HG02798 (cell line): ENCODE measurements at regions not wholly inside any gene's neighbourhood (a gene's known extent, or its start where the extent isn't known, plus 50 kb on each side); places are given as distances from the start of the nearest gene placed in this dataset.
"Not testable (repeated sequence)": the region's sequence is repeated elsewhere in the genome, so short reads cannot be mapped to it uniquely, and the experiment has no call there.

Experiments
- ATAC-seq: cut with Tn5 transposase; IDR thresholded peaks from one replicate; pipeline ENCODE4 v1.9.1; 2021; ENCODE audit warnings: mild to moderate bottlenecking; ENCODE audit not compliant: unreplicated experiment, poor library complexity

- ATAC-seq = no peak
These were observed 150.3 kb upstream of the ACTBL2 start for GRCh38 chr5:57632937-57633336.

DNA sequence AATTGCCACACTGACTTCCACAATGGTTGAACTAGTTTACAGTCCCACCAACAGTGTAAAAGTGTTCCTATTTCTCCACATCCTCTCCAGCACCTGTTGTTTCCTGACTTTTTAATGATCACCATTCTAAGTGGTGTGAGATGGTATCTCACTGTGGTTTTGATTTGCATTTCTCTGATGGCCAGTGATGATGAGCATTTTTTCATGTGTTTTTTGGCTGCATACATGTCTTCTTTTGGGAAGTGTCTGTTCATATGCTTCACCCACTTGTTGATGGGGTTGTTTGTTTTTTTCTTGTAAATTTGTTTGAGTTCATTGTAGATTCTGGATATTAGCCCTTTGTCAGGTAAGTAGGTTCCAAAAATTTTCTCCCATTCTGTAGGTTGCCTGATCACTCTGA is 148.5 kb upstream of the ACTBL2 start:
- not testable (repeated sequence) for ATAC-seq

GRCh38 chr5:57627661-57628060 is 145.1 kb upstream of the ACTBL2 start:
- no peak for ATAC-seq

GRCh38 chr5:57626703-57627102 is 144.1 kb upstream of the ACTBL2 start:
- no peak for ATAC-seq

GRCh38 chr5:57621624-57622023 is 139.0 kb upstream of the ACTBL2 start:
- ATAC-seq = no peak

- ATAC-seq = no peak
These were observed 136.3 kb upstream of the ACTBL2 start for GRCh38 chr5:57618767-57619381.

DNA sequence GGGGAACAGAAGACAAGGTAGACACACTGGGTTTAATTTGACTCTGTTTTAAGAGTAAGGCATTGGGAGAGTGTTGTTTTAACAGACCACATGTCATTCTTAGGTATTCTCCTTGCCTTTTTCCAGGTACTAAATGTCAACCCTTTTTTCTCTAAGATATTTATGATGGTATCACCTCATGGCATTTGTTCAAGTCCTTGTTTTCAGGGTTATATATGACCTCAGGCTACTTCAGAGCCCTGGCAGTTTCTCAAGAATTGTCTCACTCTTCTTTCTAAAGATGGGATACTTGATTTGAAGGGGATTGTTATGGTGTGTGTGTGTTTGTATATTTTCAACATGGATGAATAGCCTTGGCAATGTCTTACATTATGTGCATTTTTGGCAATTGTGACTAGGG is 131.1 kb upstream of the ACTBL2 start:
- no peak for ATAC-seq

DNA sequence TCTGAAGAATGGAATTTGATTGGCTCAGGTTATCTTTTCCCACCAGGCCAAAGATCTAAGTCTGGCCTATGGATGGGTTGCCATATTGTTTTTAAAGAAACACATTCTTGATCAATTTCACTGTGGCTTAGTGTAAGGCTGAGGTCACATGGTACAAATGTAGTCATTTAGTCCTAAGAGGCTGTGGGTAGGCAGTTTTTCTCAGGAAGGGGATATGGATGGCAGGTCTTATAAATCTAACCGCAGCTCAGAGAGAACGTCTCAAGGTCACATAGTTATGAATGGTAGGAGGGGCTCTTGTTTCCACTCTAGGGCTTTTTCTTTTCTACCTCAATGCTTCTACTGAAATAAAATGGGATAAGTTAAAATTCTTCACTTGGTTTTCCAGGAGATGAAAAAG is 128.6 kb upstream of the ACTBL2 start:
- no peak for ATAC-seq

- no peak for ATAC-seq
These were observed 125.9 kb upstream of the ACTBL2 start for GRCh38 chr5:57608542-57608941.

- ATAC-seq = no peak
These were observed 119.4 kb upstream of the ACTBL2 start for GRCh38 chr5:57601996-57602395.

- ATAC-seq = no peak
These were observed 117.7 kb upstream of the ACTBL2 start for GRCh38 chr5:57600321-57600720.

DNA sequence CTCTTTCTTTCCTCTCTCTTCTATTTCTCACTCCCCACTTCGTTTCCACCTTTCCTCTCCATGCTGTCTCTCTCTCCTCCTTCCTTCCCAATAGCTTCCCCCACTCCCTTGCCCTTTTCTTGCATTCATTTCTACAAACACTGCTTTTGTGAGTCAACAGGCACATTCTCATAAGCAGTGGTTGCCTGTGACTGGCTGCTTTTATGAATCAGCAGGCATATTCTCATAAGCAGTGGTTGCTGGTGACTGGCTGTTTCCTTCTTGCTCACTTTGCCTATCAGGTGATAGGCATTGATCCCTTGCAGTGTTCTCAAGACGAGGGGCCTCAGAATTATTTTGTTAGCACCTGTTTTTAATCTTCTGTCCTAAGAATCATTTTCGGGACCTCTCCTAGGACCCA is 116.1 kb upstream of the ACTBL2 start:
- peak; percentile 54 for ATAC-seq

- ATAC-seq = no peak
These were observed 115.5 kb upstream of the ACTBL2 start for GRCh38 chr5:57598097-57598496.

DNA sequence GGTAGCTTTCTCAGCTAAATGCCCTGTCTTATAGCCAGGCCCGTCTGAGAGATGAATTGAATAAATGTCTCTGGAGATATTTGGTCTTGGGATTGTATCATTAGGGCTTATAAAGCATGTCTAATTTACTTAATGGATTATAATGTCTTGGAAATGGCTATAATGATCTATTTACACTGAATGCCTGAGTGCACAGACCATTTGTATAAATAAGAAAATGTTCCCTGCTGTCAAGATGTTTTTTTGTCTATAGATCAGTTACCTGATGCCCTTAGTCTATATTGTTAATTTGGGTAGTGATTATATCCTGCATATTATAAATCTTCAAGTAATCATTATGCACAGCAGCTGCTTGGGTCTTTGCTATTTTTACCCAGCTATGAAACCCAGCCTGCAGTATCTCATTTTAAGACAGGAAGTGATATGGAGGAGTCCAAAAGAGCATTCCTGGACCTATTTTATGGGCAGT is 112.9 kb upstream of the ACTBL2 start:
- no peak for ATAC-seq

DNA sequence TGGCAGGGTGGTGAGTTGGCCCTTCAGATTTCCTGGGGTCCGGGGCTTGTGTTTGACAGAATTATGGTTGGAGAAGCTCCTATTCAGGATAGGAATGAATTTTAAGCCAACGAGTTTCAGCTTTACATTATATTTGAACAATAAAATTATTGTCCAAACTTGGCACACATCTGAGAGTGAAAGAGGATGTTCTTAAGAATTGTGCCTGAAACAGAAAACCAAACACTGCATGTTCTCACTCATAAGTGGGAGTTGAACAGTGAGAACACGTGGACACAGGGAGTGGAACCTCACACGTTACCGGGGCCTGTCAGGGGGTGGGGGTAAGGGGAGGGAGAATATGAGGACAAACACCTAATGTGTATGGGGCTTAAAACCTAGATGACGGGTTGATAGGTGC is 111.8 kb upstream of the ACTBL2 start:
- ATAC-seq = no peak

DNA sequence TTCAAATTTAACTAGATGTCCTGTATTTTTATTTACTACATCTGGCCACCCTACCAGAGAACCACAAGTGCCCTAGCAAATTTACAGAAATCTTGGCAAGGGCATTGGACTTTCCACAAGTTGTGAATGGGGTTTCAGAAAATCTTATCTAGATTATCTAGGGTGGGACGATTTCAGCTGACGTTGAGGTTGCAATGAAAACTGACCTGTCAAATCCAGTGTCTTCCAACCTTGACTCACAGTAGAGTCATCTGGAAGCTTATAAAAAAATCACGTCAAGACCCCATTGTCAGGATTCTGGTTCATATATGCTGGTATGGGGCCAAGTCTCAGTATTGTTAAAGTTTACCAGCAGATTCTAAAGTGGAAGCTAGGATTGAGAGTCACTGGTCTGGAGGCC is 109.6 kb upstream of the ACTBL2 start:
- no peak for ATAC-seq

DNA sequence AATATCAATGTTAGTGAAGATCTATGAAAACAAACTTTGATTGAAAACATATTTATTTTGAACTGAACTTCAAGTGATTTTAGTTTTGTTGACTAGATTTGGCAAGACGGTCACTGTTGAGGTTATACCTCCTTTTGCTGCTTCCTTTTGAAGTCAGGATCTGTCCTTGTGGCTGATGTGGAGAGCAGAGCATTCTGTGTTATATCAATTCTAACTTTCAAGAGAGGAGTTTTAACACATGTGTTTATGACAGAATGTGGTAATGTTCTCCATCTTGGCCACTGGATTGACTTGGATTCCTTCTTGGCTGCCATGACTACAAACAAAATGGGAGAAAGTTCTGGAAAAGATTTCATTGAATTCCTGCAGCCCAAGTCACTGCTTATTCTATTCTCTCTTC is 104.0 kb upstream of the ACTBL2 start:
- ATAC-seq = no peak

DNA sequence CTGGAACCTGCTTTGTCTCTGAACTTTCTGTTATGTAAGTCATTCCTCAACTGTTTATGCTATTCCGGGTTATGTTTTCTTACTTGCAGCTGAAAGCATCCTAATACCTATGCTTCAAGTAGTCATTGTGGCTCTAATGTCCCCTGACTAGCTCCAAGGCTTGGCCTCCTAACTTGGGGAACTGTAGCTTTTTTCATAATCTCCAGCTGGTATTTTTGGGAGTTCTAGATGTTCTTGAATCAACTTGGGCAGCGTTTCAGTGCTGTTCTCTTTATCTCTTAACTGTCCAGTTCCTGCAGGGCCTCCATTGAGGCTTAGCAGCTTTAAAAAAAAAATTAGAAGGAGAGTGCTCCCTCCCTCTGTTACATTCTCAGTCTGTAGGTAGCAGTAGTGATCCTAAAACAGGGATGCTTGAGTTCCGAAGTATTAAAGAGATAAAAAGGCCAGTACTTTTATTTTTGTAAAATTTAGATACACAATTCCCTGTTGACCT is 100.0 kb upstream of the ACTBL2 start:
- no peak for ATAC-seq

GRCh38 chr5:57581772-57582171 is 99.2 kb upstream of the ACTBL2 start:
- ATAC-seq = no peak

- no peak for ATAC-seq
These were observed 98.6 kb upstream of the ACTBL2 start for GRCh38 chr5:57581222-57581621.

DNA sequence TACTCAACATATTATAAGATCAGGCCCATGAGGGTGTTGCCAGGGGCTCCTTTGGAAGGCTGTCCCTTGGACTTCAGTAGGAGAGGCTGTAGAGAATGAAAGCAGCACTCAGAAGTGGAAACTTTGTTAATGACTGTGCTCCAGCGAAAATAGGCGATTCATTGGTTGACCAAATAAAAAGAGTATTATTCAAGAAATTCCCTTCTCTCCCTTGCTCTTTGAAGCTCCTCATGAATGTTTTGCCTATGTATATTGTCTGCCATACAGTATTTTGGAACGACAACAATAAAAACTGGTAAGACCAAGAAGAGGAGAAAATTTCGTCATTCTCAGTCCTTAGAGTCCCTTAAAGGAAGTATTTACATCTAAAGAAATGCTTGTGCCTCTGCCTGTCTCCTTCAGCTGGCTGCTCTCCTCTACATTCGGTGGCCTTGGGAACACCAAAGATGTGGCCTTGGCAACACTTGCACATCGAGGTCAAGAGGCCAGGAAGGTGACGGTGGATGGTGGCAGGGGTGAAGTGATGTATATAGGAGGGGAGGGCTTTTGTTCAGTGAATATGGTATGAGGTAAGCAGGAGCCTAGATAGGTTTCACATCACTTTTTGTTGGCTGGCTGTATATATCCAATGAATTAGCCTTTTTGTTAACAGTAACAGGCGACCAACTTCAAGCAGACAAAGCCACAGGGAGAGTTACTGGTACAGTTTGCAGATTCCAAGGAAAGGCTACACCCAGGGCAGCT is 95.0 kb upstream of the ACTBL2 start:
- ATAC-seq = peak; percentile 69

DNA sequence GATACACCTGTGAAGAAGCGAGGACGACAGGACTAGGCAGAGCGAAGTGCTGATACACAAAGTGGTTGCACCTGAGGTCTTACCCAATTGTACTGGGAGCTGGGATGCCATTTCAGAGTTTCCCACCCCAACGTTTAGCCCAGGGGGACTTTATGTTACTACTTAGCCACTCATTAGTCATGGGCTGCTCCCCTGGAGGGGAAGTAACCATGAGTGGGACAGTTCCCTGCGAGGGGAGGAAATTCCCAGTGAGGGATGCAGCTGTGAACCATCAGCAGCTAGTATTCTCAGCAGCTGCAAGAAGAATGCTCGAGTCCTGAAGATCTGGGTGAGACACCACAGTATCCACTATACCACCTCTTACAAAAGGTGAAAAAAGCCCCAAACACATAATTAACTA is 93.7 kb upstream of the ACTBL2 start:
- no peak for ATAC-seq
